HG02610 (cell line): ENCODE measurements at regions not wholly inside any gene's neighbourhood (a gene's known extent, or its start where the extent isn't known, plus 50 kb on each side); places are given as distances from the start of the nearest gene placed in this dataset.

Experiments
- ATAC-seq: cut with Tn5 transposase; IDR thresholded peaks from one replicate; pipeline ENCODE4 v1.9.1; 2021; ENCODE audit warnings: mild to moderate bottlenecking, moderate library complexity; ENCODE audit not compliant: unreplicated experiment

DNA sequence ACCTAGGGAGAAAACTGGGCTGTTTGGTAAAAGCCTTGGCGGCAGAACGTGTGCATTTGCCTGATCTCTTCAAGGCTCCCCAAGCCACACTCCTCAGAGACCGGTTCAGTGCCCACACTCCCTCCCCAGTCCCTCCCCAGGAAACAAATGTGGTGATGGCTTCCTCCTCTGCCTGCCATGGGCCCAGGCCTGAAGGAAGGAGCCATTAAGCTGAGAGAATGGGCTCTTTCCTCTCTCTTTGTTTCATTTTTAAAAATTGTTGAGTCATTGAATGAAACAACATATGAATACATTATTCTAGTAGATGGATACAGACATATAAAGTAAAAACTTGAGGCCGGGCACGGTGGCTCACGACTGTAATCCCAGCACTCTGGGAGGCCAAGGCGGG lies 50.6 kb upstream of the YWHAQ start:
- ATAC-seq = peak; percentile 79

DNA sequence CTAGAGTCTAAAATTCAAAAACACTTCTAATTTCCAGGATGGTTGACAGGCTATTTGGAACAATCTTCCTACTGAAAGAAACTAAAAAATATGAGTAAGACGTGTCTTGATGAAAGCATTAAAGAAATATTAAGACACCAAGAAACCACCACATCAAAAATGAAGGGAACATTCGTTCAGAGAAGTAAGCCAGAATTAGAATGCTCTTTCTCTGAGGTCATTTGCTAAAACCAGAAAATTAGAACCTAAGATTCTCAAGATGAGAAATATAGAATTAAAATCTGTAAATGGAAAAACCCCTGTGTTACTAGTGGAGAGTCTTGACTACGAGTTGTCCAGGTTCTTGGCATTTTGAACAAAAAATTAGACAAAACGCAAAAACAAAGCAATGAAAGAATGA lies 54.8 kb upstream of the YWHAQ start:
- ATAC-seq = no peak

DNA sequence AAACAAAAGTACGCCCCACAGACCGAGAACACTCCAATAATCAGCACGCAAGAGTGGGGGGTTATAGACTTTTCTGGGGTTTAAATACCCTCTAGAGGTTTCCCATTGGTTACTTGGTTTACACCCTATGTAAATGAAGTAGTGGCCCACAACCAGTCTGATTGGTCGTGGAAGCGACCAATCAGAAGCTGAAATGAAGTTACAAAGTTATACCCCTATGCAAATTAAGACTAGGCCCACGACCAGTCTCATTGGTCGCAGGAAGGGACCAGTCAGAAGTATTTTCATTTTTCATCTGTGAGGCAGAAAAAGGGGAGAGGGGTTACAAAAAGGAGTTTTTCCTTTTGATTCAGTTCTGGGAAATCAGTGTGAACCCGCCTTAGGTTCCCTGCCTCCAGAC lies 55.3 kb upstream of the YWHAQ start:
- ATAC-seq = no peak

DNA sequence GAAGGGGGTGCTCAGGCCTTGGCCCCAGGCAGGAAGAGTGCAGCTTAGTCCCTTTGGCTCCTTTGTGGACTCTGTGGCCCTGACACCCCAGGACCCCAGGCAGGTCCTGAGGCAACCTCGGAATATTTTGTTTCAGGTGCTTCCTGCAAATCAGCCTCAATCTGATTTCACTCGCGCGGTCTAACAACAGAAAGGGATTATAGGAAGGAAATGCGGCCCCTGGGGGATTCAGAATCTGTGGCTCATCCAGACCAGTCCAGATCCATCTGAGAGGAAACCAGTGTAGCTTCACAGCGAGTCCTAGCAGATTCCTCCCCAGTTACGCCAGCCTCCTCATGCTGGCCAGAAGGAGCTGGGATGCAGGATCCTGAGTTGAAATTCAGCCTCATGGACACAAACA lies 59.5 kb upstream of the YWHAQ start:
- ATAC-seq = no peak

DNA sequence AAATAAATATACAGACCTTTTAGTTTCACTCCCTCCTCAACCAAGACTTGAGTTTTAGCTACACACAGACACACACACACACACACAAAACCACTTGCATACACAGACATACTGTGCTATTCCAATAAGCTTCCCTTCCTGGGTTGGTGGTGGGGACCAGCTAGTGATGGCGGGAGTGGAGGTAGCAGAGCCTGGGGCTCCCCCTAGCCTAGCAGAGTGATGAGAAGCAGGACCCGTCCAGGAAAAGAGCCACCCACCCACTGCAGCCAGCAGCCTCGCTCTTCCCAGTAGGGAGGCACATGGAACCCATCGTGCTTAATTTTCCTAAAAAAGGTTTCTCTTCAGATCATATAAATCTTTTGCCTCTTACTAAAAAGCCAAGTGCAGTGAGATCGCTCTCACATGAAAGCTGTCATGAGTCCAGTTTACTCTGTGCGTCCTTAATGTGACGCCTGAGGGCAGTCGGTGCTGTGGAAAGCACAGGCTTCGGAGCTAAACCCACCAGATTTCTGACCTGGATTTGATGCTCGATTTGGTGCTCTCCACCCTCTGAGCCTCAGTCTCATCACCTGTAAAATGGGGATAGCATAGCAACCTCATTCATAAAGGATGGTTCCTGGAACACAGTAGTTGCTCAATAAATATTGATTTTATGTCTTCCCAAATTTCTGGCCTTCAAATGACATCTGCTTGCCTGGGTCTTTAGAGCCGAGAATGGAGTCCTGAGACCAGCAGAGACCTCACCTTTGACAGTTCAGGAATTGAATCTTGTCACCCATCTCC lies 60.1 kb upstream of the YWHAQ start:
- ATAC-seq = no peak

DNA sequence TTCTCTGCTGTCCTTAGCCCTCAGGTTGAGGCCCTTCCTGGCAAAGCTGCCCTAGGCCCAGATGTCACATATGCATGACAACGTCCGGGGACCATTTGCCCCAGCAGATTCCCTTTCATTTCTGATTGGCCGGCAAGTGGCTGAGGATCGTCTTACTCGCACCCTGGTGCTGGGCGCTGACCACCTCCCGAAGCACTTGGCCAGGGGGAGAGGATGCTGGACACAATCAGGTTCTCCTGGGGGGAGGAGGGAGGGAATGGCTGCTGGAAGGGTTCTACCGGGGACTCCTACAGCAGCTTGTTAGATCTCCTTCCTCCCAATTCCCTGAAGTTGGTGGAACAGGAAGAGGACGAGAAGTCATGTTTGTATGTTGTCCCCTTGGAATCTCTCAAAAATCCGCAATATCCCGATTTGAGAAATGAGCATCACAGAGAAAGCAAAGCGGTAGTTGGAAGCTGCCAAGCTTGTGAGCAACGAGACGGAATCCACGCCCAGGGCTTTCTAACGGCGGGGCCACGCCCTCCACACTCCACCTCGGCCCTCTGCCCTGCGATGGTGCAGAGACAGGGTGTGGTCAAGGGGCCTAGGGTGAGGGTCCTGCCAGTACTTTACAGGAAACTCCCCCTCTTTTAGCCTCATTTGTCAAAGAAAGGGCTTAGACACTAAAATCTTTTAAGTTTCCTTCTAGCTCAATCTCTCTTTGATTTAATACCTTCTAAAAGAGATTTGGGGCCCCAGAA lies 61.8 kb upstream of the YWHAQ start:
- no peak for ATAC-seq

DNA sequence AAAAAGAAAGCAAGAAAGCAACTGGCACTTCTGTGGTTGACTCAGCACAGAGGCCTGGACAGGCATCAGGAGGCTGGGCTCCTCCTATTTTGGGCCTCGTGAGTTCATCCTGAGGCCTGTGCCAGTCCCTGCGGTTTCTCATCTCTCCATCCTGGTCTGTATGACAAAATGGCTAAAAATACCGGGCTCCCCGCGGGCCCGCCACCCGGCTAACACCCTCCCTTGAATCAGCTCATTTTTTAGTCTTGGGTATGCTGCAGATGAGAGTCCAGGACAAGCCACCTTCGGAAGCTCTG lies 62.3 kb upstream of the YWHAQ start:
- no peak for ATAC-seq

DNA sequence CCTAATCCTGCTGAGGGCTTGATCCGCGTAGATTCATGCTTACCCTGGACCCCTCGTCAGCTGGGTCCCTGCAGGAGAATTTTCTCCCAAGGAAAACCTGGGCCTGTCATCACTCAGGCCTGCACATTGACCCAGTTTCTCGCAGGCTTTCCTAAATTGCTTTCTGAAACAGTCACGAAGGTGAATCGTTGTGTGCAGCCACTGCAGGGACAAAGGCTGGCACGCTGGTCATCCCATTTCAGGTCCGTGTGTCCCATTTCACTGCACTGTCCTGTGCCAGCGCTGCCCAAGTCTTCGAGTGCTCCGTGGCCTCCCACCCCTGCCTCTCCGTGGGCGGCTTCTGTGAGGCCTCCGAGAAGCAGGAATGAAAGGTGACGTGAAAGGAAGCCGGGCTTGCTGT lies 62.8 kb upstream of the YWHAQ start:
- no peak for ATAC-seq

DNA sequence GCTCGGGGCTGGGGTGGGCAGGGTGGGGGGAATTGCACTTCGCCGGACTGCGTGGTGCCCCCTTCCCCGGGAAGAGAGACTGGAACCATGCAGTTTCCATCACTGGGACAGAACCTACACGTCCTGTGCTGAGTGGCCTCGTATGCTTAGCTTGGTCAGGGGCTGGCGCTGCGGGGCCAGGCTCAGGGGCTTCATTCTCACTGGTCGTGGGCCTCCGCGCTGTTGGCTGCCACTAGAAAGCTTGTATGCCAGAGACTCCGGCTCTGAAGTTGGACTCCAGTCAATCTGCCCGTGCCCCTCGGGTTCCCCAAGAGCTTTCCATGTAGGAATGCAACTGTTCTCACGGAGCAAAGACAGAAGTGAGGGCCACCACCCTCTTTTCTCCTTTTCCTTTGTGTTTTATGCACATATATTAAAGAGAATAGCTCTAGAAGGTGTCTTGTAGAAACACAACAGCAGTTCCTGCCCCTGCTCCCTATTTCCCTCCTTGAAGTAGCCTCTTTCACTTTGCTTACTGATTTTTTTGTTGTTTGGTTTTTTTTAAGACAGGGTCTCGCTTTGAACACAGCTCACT lies 64.0 kb upstream of the YWHAQ start:
- no peak for ATAC-seq

DNA sequence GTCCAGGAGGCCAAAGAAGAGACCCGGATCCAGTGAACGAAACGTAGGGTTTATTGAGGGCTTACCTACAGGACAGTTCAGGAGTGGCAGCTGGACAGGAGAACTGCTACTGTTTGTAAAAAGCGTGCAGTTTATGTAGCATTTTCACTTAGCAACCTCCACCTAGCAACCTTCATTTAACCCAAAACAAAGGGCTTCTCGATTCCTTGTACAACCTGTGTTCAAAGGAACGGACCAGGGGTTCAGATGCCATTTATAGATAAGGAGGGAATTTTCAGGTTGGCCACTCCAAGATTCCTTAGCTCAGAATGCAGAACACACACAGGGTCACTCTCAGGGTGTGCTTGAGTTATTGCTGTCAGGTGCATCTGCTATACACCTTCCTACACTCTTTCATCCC lies 65.1 kb upstream of the YWHAQ start:
- ATAC-seq = no peak

DNA sequence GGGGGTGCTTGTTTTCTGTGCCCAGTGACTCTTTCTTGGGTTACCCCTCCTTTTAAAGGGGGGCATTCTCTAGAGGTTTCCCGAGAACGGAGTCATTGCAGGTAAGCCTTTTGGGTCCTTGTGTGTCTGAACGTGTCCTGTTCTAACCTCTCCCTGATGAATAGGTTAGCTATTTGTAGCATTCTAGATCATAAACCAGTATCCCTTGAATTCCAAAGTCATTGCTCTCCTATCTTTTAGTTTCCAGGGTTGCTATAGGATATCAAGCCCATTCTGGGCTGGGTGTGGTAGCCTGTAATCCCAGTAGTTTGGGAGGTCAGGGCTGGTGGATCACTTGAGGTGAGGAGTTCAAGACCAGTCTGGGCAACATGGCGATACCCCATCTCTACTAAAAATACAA lies 65.9 kb upstream of the YWHAQ start:
- ATAC-seq = no peak

DNA sequence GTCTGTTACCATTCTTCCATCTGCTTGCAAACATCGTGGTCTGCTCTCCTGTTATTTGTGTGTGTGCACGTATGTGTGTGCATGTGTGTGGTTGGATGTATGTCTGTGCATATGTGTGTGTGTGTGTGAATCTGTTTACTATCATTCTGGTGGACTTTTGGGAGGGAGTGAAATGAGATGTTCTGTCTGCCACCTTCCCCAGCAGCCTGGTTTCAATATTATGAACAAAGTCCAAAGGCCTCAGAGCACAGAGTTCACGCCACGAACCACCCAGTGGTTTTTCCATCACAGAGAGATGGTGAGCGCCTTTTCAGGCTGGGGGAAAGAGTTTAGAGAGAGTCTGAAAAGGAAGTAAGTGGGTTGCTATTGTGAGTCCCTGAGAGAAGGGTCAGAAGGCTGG lies 67.1 kb upstream of the YWHAQ start:
- ATAC-seq = no peak

DNA sequence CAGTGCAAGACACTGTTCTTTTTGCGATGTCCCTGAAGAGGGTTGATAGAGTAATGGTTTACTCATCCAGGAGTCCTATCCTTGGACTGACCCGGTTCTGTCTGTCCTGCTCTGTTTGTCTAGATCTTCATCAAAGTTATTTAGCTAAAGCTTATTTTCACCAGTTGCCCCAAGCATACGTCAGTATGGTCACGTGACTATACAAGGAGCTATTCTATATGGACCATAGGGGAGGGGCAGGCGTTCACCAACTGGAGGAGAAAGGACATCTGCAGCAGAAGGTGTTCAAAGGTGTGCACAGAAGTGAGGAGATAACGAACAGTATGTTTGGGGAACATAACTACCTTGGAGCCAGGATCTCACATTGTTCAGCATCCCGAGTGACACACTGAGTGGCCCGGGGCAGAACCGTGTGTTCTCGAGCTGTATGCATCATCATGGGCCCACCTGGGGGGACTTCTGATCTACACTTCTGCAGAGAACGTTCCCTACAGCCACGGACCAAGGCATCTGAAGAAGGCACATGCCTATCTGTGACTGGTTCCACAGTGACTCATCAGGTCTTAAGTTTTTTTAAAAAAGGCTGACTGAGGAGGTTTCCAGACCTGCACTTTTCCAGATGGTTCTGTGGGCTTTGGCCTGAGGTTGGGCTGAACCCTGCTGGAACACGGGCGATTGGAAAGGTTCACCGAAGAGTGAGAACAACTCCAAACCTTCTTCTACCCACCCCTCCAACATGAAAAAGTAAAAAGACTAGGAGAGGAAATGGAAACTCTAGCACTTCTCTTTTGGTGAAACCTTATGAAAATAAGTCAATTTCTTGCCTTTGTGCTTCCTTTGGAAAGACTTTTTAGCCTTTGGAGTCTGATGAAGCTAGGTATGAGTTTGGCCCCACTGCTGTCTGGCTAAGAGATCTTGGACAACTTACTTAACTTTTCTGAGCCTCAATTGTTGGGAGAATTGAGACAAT lies 68.6 kb upstream of the YWHAQ start:
- no peak for ATAC-seq

DNA sequence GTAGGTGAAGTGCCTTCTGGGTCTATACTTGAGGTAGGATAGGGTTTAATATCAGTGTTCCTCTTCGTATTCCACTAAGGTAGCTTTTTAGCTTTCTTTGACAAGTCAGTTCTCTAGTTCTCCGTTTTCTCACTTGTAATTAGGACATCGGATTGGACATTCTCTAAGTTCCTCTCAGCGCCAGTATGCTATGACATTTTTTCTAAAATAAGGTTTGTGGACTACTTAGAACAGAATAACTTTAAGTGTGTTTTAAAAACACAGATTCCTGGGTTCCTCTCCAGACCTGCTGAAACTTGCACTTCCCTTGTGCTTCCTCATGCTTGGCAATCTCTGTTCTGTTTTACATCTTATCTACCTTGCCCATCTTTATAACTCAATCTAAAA lies 69.3 kb upstream of the YWHAQ start:
- no peak for ATAC-seq

DNA sequence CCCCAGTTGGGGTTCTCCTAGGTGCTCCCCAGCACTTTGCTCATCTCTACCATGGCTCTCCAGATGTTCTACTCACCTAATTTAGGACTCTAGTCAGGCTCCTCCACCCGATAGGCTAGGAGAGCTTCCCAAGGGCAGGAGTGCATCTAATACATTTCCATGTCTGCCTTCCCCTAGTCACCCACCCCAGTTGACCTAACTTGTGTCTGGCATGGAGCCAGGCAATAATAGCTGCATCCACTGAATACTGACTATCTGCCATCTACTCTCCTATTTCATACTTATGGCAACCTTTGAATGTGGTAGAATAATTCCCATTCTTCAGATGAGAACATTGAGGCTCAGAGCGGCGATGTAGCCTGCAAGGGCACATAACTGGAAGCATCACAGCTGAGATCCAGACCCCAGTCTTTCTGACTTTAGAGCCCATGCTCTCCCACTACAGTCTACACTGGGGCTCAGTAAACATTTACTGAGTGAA lies 71.8 kb upstream of the YWHAQ start:
- no peak for ATAC-seq

DNA sequence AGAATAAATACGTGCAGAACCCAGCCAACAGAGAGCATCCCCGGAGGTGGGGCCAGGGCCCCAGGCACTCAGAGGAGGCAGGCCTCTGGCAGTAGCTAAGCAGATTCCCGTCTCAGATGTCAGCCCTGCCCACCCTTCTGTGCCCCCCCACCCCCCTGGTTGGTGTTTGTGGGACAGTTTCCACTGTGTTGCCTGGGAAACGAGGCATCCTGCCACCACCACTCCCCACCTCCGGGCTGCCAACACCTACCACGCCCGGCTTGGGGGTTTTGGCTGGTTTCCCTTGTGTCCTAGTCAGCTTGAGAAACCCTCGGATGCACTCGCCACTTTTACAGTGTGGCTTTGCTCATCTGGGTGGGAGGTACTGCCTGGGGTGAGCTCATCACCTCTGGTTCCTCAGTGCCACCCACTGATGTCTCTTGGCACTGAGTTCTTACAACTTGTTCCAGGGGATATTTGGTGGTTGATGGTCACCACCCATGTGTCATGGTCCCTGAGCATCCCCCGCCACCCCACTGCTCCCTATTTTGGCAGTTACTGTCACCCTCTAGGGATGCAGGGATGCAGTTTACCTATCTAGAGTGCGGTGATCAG lies 72.4 kb upstream of the YWHAQ start:
- ATAC-seq = no peak

DNA sequence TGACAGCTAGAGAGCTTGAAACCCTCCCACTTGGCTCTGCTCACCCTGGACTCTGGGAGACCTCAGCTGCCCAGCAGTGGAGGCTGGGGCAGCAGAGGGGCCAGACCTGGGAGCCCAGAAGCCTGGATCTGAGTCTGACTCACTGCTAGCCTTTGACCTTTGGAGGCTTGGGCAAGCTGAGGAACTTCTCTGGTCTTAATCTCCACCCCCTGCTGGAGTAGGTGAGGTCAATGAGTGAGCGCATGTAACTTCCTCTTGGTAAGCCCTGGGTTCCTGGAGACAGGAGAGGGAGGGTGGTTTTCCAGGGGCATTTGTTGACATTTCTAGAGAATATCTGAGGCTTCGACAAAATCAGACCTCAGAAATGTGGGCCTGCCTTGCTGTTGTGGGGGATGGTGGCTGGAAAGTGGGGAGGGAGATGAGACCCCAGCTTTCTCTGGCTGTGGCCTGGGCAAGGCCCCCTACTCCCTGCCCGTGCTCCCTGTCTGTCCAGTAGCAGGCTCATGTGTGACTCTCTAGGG lies 73.0 kb upstream of the YWHAQ start:
- ATAC-seq = no peak

DNA sequence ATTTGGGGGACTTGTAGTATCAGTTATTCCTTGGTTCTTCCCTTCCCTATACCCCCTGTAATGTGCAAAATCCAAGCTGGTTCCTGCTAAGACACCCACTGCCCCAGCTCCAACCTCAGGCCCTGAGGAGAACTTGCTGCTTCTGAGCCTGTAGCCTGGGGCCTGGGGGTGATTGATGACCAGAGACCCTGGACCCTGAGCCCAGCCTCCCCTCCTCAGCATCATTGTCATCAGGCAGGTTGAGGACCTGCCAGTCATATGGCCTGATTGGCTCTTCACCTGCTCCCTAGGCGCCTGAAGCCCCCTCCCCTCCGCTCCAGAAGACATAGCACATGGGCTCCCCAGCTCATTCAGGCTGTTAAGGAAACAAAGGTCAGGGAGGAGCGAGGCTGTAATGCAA lies 73.8 kb upstream of the YWHAQ start:
- ATAC-seq = no peak

DNA sequence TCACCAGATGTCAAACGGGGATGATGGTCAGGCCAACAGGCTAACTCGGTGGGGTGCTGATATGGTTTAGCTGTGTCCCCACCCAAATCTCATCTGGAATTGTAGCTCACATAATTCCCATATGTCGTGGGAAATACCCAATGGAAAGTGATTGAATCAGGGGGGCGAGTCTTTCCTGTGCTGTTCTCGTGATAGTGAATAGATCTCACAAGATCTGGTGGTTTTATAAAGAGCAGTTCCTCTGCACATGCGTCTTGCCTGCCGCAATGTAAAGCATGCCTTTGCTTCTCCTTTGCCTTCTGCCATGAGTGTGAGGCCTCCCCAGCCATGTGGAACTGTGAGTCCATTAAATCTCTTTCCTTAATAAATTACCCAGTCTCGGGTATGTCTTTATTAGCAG lies 74.4 kb upstream of the YWHAQ start:
- no peak for ATAC-seq

DNA sequence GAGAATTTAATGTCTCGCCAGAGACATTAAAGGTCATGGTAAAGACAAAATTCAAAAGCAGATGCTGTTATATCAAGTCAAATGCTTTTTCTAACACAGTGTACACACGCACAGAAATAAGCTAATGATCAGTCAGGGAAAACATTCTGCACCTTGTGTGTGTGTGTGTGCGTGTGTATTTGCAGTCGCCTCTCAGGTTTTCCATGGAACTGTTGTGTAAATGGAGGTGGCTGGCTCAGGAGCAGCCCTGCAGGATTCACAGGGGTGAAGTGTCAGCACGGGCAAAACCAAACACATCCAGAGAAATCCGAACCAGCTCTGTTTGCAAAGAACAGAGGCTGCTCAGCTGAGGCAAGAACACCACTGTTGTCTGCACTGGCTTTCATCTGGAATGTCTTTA lies 76.2 kb upstream of the YWHAQ start:
- no peak for ATAC-seq
